Lower lobe of right lung (tissue), 2 donors: ENCODE measurements at regions not wholly inside any gene's neighbourhood (a gene's known extent, or its start where the extent isn't known, plus 50 kb on each side); places are given as distances from the start of the nearest gene placed in this dataset.

Source experiments
- ATAC-seq, 2 donors: fragments of 200-7000 bp; cut with Tn5 transposase; one replicate each; pipeline ENCODE4 v1.9.1; 2020 to 2022; ENCODE audit warnings: mild to moderate bottlenecking in 2 of 2, moderate library complexity in 2 of 2
- DNase-seq: peaks from one replicate; pipeline ENCODE4 v3.0.0-alpha.2; 2020
- H3K27ac ChIP-seq: fragments of 200-600 bp; one replicate; pipeline ENCODE4 v1.8.0; 2022
- H3K27me3 ChIP-seq: fragments of 200-600 bp; one replicate; pipeline ENCODE4 v1.8.0; 2022; ENCODE audit warnings: low read depth
- H3K36me3 ChIP-seq: fragments of 200-600 bp; one replicate; pipeline ENCODE4 v1.8.0; 2022; ENCODE audit warnings: mild to moderate bottlenecking
- H3K4me1 ChIP-seq: fragments of 200-600 bp; one replicate; pipeline ENCODE4 v1.8.0; 2022
- H3K4me3 ChIP-seq: fragments of 200-600 bp; one replicate; pipeline ENCODE4 v1.8.0; 2022; ENCODE audit warnings: mild to moderate bottlenecking
- H3K9me3 ChIP-seq: fragments of 200-600 bp; one replicate; pipeline ENCODE4 v1.8.0; 2022
- CTCF ChIP-seq: fragments of 200-600 bp; IDR thresholded peaks from one replicate; pipeline ENCODE4 v1.8.0; 2022; ENCODE audit warnings: antibody characterized with exemption, mild to moderate bottlenecking
- intact Hi-C: fragments of 100-400 bp; cut with DNase I; formaldehyde crosslinking; loops from one replicate; pipeline ENCODE4 v1.11.0; 2022
- donor health status: DM: no; HTN: yes; CAD: no; lungs with severe emphysema.

GRCh38 chr6:156502969-156503504 is 274.1 kb upstream of the ARID1B start:
- H3K36me3 ChIP-seq = no peaks in the 10 kb centered on the region
- intact Hi-C loops = no loop called here
- DNase-seq (no peak), ATAC-seq (no peak)
- peaks cover 4% of the 10 kb centered on the region for H3K27me3 ChIP-seq
- TF ChIP-seq CTCF = no peak
- H3K9me3 ChIP-seq = no peaks in the 10 kb centered on the region
- H3K4me3 ChIP-seq = no peak overlapping the region
- H3K27ac ChIP-seq = no peak overlapping the region
- no peaks in the 10 kb centered on the region for H3K4me1 ChIP-seq

- H3K4me3 ChIP-seq = no peak overlapping the region
- no peak for ATAC-seq
- H3K27me3 ChIP-seq = no peaks in the 10 kb centered on the region
- H3K9me3 ChIP-seq = no peaks in the 10 kb centered on the region
- no peak for TF ChIP-seq CTCF
- no peak for DNase-seq
- no peaks in the 10 kb centered on the region for H3K36me3 ChIP-seq
- no peaks in the 10 kb centered on the region for H3K4me1 ChIP-seq
- no peak overlapping the region for H3K27ac ChIP-seq
- intact Hi-C loops = no loop called here
Measured at GRCh38 chr6:156497618-156498017, 279.6 kb upstream of the ARID1B start.

- intact Hi-C loops = no loop called here
- no peaks in the 10 kb centered on the region for H3K27me3 ChIP-seq
- no peaks in the 10 kb centered on the region for H3K36me3 ChIP-seq
- DNase-seq (no peak), ATAC-seq (peak; percentile 79 to 85)
- H3K9me3 ChIP-seq = peaks cover 8% of the 10 kb centered on the region
- H3K4me1 ChIP-seq = no peaks in the 10 kb centered on the region
- H3K4me3 ChIP-seq = no peak overlapping the region
- no peak overlapping the region for H3K27ac ChIP-seq
- no peak for TF ChIP-seq CTCF
Measured at GRCh38 chr6:156487877-156488276, 289.3 kb upstream of the ARID1B start.

GRCh38 chr6:156485150-156485549 is 292.0 kb upstream of the ARID1B start:
- ATAC-seq (no peak), DNase-seq (no peak)
- Histone ChIP-seq H3K36me3 (no peaks in the 10 kb centered on the region), H3K4me1 (no peaks in the 10 kb centered on the region), H3K4me3 (no peak overlapping the region), H3K27ac (no peak overlapping the region), H3K27me3 (no peaks in the 10 kb centered on the region), H3K9me3 (peaks cover 8% of the 10 kb centered on the region)
- intact Hi-C loops = no loop called here
- no peak for TF ChIP-seq CTCF

GRCh38 chr6:156474507-156475120 is 302.6 kb upstream of the ARID1B start:
- Histone ChIP-seq H3K9me3 (no peaks in the 10 kb centered on the region), H3K4me3 (no peak overlapping the region), H3K4me1 (no peaks in the 10 kb centered on the region), H3K36me3 (no peaks in the 10 kb centered on the region), H3K27ac (no peak overlapping the region), H3K27me3 (no peaks in the 10 kb centered on the region)
- ATAC-seq = no peak
- intact Hi-C loops = no loop called here
- no peak for TF ChIP-seq CTCF
- no peak for DNase-seq
